ENCODE measurements at regions not wholly inside any gene's neighbourhood (a gene's known extent, or its start where the extent isn't known, plus 50 kb on each side); places are given as distances from the start of the nearest gene placed in this dataset.

DNA sequence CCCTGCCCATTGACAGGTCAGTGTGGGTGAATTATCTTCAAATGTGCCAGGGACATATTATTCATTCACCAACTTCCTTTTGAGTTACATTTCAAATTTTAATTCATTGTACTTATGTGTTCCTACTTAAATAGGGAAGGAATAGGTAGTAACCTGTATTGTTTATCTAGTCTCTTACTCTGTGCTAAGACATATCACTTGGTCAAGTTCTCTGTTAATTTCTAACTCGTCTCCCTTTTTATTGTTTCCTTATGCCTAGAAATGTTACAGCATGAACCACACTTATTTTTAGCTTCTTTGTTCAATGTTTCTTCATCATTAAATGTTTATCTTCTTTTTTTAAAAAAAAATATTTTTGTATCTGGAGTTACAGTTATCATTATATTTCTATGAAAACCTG lies 151.9 kb downstream of the HAUS1 start:
- no peak overlapping the region for H3K4me3 ChIP-seq (replicated peaks; ENCODE audit: low read depth, low read length)
- TF ChIP-seq, protein P1, sequence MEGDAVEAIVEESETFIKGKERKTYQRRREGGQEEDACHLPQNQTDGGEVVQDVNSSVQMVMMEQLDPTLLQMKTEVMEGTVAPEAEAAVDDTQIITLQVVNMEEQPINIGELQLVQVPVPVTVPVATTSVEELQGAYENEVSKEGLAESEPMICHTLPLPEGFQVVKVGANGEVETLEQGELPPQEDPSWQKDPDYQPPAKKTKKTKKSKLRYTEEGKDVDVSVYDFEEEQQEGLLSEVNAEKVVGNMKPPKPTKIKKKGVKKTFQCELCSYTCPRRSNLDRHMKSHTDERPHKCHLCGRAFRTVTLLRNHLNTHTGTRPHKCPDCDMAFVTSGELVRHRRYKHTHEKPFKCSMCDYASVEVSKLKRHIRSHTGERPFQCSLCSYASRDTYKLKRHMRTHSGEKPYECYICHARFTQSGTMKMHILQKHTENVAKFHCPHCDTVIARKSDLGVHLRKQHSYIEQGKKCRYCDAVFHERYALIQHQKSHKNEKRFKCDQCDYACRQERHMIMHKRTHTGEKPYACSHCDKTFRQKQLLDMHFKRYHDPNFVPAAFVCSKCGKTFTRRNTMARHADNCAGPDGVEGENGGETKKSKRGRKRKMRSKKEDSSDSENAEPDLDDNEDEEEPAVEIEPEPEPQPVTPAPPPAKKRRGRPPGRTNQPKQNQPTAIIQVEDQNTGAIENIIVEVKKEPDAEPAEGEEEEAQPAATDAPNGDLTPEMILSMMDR (IDR thresholded peaks at IDR 0.05; ENCODE audit: low read depth, low read length, missing control alignments): no peak
- DNase-seq (ENCODE audit: extremely low read depth, low read depth): no peak

DNA sequence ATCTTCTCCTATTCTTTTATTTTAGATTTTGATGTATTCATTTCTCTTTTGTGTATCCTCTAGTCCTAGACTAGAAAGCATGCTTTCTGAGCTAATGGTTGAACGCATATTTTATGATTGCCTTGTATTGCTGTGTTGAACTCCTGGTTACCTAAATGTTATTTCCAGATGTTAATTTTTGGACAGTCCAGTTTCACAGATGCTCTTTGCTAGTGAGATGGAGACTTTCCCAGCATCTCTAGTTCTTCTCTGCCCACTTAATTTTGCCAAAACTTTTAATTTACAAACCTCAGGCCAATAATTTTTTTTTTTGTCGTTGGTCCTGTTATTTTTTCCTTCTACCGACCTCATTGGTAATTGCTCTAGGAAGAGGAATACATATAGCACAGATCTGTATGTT lies 153.2 kb downstream of the HAUS1 start:
- no peak for DNase-seq (ENCODE audit: extremely low read depth, low read depth)
- H3K4me3 ChIP-seq (replicated peaks; ENCODE audit: low read depth, low read length): no peak overlapping the region
- TF ChIP-seq, protein P1 (IDR thresholded peaks at IDR 0.05; ENCODE audit: low read depth, low read length, missing control alignments): no peak

DNA sequence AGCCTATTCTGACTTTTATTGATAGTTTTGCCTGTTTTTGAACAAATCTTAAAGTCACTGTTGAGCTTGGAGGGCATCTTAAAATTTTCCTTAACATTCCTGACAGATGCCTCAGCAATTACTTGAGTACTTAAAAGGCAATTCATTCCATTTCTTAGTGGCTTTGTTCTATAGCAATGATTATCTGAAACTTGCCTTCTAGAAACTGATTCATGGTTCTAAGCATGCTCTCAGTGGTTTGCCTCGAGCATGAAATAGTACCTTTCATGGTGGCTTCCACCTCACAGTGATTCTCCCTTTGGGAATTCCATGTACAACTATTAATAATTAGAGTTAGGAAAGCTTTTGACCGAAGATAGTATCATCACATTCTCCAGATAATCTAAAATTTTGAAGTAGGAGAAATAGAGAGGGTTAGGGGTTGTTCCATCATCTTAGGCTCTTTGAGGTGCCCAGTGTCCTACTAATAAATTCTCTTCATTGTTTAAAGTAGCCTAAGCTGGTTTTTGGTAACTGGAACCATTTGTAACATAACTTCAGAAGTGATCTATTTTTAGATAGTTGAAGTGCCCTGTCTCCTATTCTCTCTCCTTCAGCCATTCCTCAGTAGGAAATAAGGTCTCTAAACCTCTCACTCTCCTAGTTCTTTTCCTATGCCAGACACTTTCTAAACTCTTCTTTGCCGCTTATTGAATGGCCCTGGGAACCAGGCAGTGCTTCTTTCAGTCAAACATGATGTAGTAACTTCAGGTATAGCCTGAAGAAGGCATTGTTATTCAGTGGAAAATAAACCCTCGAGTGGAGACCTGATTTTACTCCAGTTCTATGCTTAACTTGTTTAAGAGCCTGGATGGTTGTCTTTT lies 156.1 kb downstream of the HAUS1 start:
- H3K4me3 ChIP-seq (replicated peaks; ENCODE audit: low read depth, low read length): no peak overlapping the region
- TF ChIP-seq, protein P1 (IDR thresholded peaks at IDR 0.05; ENCODE audit: low read depth, low read length, missing control alignments): no peak
- DNase-seq (ENCODE audit: extremely low read depth, low read depth): no peak

DNA sequence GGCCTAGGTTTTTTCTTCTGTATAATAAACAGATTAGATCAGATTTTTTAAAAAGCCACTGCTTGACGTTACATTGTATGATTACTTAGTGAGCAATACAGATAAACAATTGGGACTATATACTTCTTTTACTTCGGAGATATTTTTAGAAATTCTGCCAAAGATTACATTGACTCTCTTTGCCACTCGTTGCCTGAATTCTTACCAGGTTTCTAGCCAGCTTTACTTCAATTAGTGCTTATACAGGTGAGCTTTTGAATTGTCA lies 156.6 kb downstream of the HAUS1 start:
- DNase-seq (ENCODE audit: extremely low read depth, low read depth): no peak
- H3K4me3 ChIP-seq (replicated peaks; ENCODE audit: low read depth, low read length): no peak overlapping the region
- TF ChIP-seq, protein P1 (IDR thresholded peaks at IDR 0.05; ENCODE audit: low read depth, low read length, missing control alignments): no peak

DNA sequence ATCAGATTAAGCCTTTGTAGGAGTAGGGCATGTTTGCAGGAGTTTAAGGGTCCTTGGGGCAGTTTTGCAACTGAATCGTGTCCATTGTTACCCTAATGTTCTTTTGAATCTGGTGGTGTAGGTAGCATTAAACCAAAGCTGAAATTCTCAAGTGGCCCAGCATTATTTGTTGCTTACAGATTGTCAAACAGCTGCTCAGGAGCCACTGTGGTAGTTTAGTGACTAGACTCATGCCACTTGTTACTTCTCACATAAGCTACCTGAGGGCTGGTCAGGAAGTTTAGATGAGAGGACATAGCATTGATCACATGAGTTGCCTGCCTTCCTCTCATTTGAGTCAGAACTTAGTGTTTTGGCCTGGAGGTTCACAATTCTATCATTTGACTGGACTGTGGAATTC lies 157.6 kb downstream of the HAUS1 start:
- no peak overlapping the region for H3K4me3 ChIP-seq (replicated peaks; ENCODE audit: low read depth, low read length)
- TF ChIP-seq, protein P1 (IDR thresholded peaks at IDR 0.05; ENCODE audit: low read depth, low read length, missing control alignments): no peak
- no peak for DNase-seq (ENCODE audit: extremely low read depth, low read depth)

DNA sequence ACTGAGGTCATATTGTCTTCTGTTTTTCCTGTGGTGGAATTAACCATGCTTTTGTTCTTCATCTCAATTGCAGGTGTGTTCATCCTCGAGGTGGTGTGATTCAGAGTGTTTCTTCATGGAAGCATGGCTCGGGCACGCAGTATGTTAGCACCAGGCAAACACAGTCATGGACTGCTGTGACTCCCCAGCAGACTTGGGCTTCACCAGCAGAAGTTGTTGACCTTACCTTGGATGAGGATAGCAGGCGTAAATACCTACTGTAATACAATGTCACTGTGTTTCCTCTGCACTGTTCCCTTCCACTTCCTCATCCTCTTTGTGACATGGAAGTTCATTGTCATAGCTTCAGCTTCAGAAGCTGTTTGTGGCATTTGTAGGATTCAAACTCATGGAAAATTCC lies 158.7 kb downstream of the HAUS1 start:
- TF ChIP-seq, protein P1 (IDR thresholded peaks at IDR 0.05; ENCODE audit: low read depth, low read length, missing control alignments): no peak
- no peak overlapping the region for H3K4me3 ChIP-seq (replicated peaks; ENCODE audit: low read depth, low read length)
- DNase-seq (ENCODE audit: extremely low read depth, low read depth): no peak

DNA sequence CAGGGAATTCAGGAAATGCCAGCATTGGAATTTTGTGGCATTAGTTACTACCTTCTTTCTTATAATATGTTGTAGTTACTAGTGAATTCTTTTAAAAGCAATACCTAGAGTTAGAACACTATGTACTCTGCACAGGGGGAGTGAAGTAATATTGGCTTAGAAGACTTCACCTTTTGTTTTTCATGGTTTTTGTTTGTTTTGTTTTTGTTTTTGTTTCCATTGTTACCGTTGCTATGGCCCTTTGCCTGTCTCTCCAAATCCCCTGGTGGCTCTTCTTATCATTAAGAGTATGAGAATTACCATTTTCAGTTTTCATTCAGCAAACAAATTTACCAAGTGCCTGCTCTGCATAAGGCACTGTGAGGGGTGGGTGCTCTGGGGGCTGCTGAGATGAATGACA lies 160.1 kb downstream of the HAUS1 start:
- no peak for DNase-seq (ENCODE audit: extremely low read depth, low read depth)
- TF ChIP-seq, protein P1 (IDR thresholded peaks at IDR 0.05; ENCODE audit: low read depth, low read length, missing control alignments): no peak
- H3K4me3 ChIP-seq (replicated peaks; ENCODE audit: low read depth, low read length): no peak overlapping the region
